Endothelial cell of umbilical vein (primary cell): ENCODE measurements at regions not wholly inside any gene's neighbourhood (a gene's known extent, or its start where the extent isn't known, plus 50 kb on each side); places are given as distances from the start of the nearest gene placed in this dataset.

Experiments used
- BruUV-seq: library from RNA; stranded (reverse); fragments of 400-500 nt; replicated peaks from 2 replicates; lab custom pipeline; 2021; lab: Mats Ljungman, UMichigan
- CTCF ChIA-PET: fragments of 300-600, 350-600 bp; sonication (Branson Sonifier 250); formaldehyde crosslinking; loops from one replicate; lab custom pipeline; 2021; ENCODE audit warnings: antibody characterized with exemption, inconsistent platforms; lab: Charles Lee
- POLR2A ChIA-PET: fragments of 300-600, 350-600 bp; sonication (Branson Sonifier 250); formaldehyde crosslinking; loops from one replicate; lab custom pipeline; 2021; ENCODE audit warnings: antibody characterized with exemption, inconsistent platforms; lab: Charles Lee
- DNase-seq: peaks from one replicate; pipeline ENCODE4 v3.0.0-alpha.2; 2011; ENCODE audit warnings: low read depth, low spot score
- FAIRE-seq: peaks from 2 replicates; lab custom pipeline; 2011; peaks lifted over from hg19 to GRCh38; lab: Jason Lieb, UNC
- H2AFZ ChIP-seq: 2 replicates; pipeline ENCODE4 v1.6.0; 2012; ENCODE audit warnings: low read depth, low read length, control low read depth, inconsistent platforms
- H3K27ac ChIP-seq: 2 replicates; pipeline ENCODE4 v1.5.1; 2011; ENCODE audit warnings: low read depth, mild to moderate bottlenecking, control low read depth, low read length, moderate library complexity; ENCODE audit not compliant: insufficient read depth
- H3K27me3 ChIP-seq, 2 experiments: 2 replicates each; pipeline versions ENCODE4 v1.6.0 to v1.6.1; 2011; ENCODE audit warnings: low read length in 2 of 2, mixed read lengths in 1 of 2; ENCODE audit not compliant: control insufficient read depth in 2 of 2, insufficient read depth in 2 of 2
- H3K36me3 ChIP-seq, 2 experiments: 2 replicates in 1 of 2; 3 replicates in 1 of 2; pipeline ENCODE4 v1.5.1; 2011; ENCODE audit warnings: low read length in 2 of 2, mild to moderate bottlenecking in 1 of 2, moderate library complexity in 1 of 2; ENCODE audit not compliant: control insufficient read depth in 2 of 2, insufficient read depth in 2 of 2; ENCODE audit errors: extremely low read depth in 1 of 2
- H3K4me1 ChIP-seq: 3 replicates; pipeline ENCODE4 v1.5.1; 2011; ENCODE audit warnings: mild to moderate bottlenecking, low read length; ENCODE audit not compliant: control insufficient read depth, insufficient read depth; ENCODE audit errors: extremely low read depth
- H3K4me2 ChIP-seq: 2 replicates; pipeline ENCODE4 v1.6.1; 2011; ENCODE audit warnings: low read length, control low read depth, mixed read lengths; ENCODE audit not compliant: insufficient read depth
- H3K4me3 ChIP-seq, 3 experiments: fragments of 200-600 bp in 1 of 3; sonication (generic), shearing (Covaris generic) in 1 of 3; replicated peaks in 1 of 3; 2 replicates each; pipeline ENCODE4 v1.5.1; 2011 to 2016; ENCODE audit warnings: control low read depth in 3 of 3, low read length in 3 of 3, mild to moderate bottlenecking in 2 of 3, inconsistent platforms in 1 of 3, low read depth in 1 of 3, moderate library complexity in 1 of 3; ENCODE audit not compliant: insufficient read depth in 1 of 3
- H3K79me2 ChIP-seq: 2 replicates; pipeline ENCODE4 v1.6.0; 2012; ENCODE audit warnings: low read length, inconsistent platforms; ENCODE audit not compliant: control insufficient read depth, insufficient read depth
- H3K9ac ChIP-seq: replicated peaks from 2 replicates; pipeline ENCODE3; 2011; ENCODE audit warnings: low read length, control low read depth; ENCODE audit not compliant: insufficient read depth; ENCODE audit errors: extremely low read depth
- H3K9me1 ChIP-seq: replicated peaks from 3 replicates; pipeline ENCODE4 v1.6.0; 2011; ENCODE audit warnings: mild to moderate bottlenecking, low read length; ENCODE audit not compliant: control insufficient read depth, insufficient read depth; ENCODE audit errors: extremely low read depth
- H3K9me3 ChIP-seq: replicated peaks from 2 replicates; pipeline ENCODE4 v1.5.1; 2012; ENCODE audit warnings: low read length, inconsistent platforms; ENCODE audit not compliant: control insufficient read depth, insufficient read depth
- H4K20me1 ChIP-seq: replicated peaks from 2 replicates; pipeline ENCODE3; 2011; ENCODE audit warnings: mild to moderate bottlenecking, low read length; ENCODE audit not compliant: control insufficient read depth, insufficient read depth; ENCODE audit errors: extremely low read depth
- CTCF ChIP-seq, 2 donors: IDR thresholded peaks; 1 replicate in 1 of 2; 2 replicates in 1 of 2; pipeline ENCODE4 v1.5.1; 2011; ENCODE audit warnings: low read length in 2 of 2, mild to moderate bottlenecking in 2 of 2, moderate library complexity in 2 of 2, control low read depth in 1 of 2, inconsistent platforms in 1 of 2, low read depth in 1 of 2; ENCODE audit not compliant: insufficient read depth in 1 of 2; ENCODE audit errors: extremely low read depth in 1 of 2
- EZH2 ChIP-seq: IDR thresholded peaks from 2 replicates; pipeline ENCODE4 v1.6.1; 2012; ENCODE audit warnings: borderline replicate concordance, low read depth, mild to moderate bottlenecking, moderate library complexity, low read length, inconsistent platforms; ENCODE audit not compliant: severe bottlenecking
- FOS ChIP-seq: IDR thresholded peaks from 2 replicates; pipeline ENCODE4 v1.6.1; 2011; ENCODE audit warnings: mild to moderate bottlenecking, low read length, moderate library complexity, borderline replicate concordance; ENCODE audit not compliant: insufficient read depth
- GATA2 ChIP-seq: IDR thresholded peaks from 2 replicates; pipeline ENCODE4 v1.7.0; 2011; ENCODE audit warnings: low read depth, mild to moderate bottlenecking, moderate library complexity, mixed read lengths, low read length; ENCODE audit not compliant: insufficient read length, insufficient read depth
- JUN ChIP-seq: IDR thresholded peaks from 2 replicates; pipeline ENCODE4 v1.6.1; 2011; ENCODE audit warnings: borderline replicate concordance, low read depth; ENCODE audit not compliant: insufficient read length, insufficient read depth
- MAX ChIP-seq: IDR thresholded peaks from 2 replicates; pipeline ENCODE4 v1.6.1; 2011; ENCODE audit not compliant: insufficient read depth, insufficient read length
- MYC ChIP-seq: IDR thresholded peaks from one replicate; pipeline ENCODE4 v1.6.1; 2011; ENCODE audit warnings: mild to moderate bottlenecking, low read depth, low read length
- POLR2A ChIP-seq: IDR thresholded peaks from 2 replicates; pipeline ENCODE4 v1.6.1; 2012; ENCODE audit warnings: low read depth, mild to moderate bottlenecking, control low read depth, low read length
- POLR2AphosphoS5 ChIP-seq: IDR thresholded peaks from 2 replicates; pipeline ENCODE4 v1.6.1; 2012; ENCODE audit warnings: low read depth, mild to moderate bottlenecking, control low read depth, low read length, moderate library complexity; ENCODE audit not compliant: insufficient read depth
- dilution Hi-C: fragments of 300-500 bp; cut with MboI; formaldehyde crosslinking; loops from one replicate; pipeline ENCODE4 v1.15.0; 2019; ENCODE audit warnings: low sequenced_read_pairs; ENCODE audit not compliant: extremely low pct_ligation_motif_present
- intact Hi-C: fragments of 100-400 bp; cut with micrococcal nuclease; formaldehyde crosslinking; loops from one replicate; pipeline ENCODE4 v1.10.0; 2022

GRCh38 chr6:135617222-135617621, 119.7 kb upstream of the AHI1 start:
- dilution Hi-C loops = no loop called here
- CTCF ChIA-PET = interaction anchor here (1.6 kb wide), 1 partner anchor 10 kb away, joined by 3 read pairs; no protein-coding TSS in a partner anchor

GRCh38 chr6:135622081-135622480, 124.5 kb upstream of the AHI1 start:
- ChIA-PET POLR2A (no interaction called here), CTCF (no interaction called here)
- Histone ChIP-seq H3K4me1 (no peaks in the 10 kb centered on the region), H3K79me2 (no peaks in the 10 kb centered on the region), H3K9me3 (no peaks in the 10 kb centered on the region), H3K9me1 (no peaks in the 10 kb centered on the region), H3K9ac (no peak overlapping the region), H3K27ac (no peak overlapping the region), H3K4me2 (no peak overlapping the region), H4K20me1 (no peaks in the 10 kb centered on the region), H3K36me3 (no peaks in the 10 kb centered on the region), H3K4me3 (no peak overlapping the region), H3K27me3 (no peaks in the 10 kb centered on the region), H2AFZ (no peak overlapping the region)
- FAIRE-seq (no peak), DNase-seq (no peak)
- intact Hi-C loops (no loop called here), dilution Hi-C loops (no loop called here)
- no TSS peak for BruUV-seq
- TF ChIP-seq MAX (no peak), JUN (no peak), CTCF (IDR thresholded peaks at IDR 0.05; ENCODE audit: extremely low read depth in 1 of 2, insufficient read depth in 1 of 2, low read depth in 1 of 2, low read length in 2 of 2) (no peak), MYC (no peak), EZH2 (no peak), POLR2AphosphoS5 (no peak), GATA2 (no peak), POLR2A (no peak), FOS (no peak)

More at GRCh38 chr6:135617222-135617621, 119.7 kb upstream of the AHI1 start:
- no peaks in the 10 kb centered on the region for H3K9me1 ChIP-seq
- no TSS peak for BruUV-seq
- H3K4me2 ChIP-seq = no peak overlapping the region
- no peak overlapping the region for H3K9ac ChIP-seq
- H3K27me3 ChIP-seq = no peaks in the 10 kb centered on the region
- H3K36me3 ChIP-seq = no peaks in the 10 kb centered on the region
- no peak overlapping the region for H2AFZ ChIP-seq
- intact Hi-C loops = no loop called here
- DNase-seq = no peak
- H4K20me1 ChIP-seq = no peaks in the 10 kb centered on the region
- no peaks in the 10 kb centered on the region for H3K9me3 ChIP-seq
- FAIRE-seq = no peak
- no peaks in the 10 kb centered on the region for H3K79me2 ChIP-seq
- no peak overlapping the region for H3K27ac ChIP-seq
- H3K4me3 ChIP-seq = no peak overlapping the region
- TF ChIP-seq FOS = no peak
- TF ChIP-seq CTCF (IDR thresholded peaks at IDR 0.05; ENCODE audit: extremely low read depth in 1 of 2, insufficient read depth in 1 of 2, low read depth in 1 of 2, low read length in 2 of 2) = no peak
- POLR2A ChIA-PET = no interaction called here
- no peaks in the 10 kb centered on the region for H3K4me1 ChIP-seq
